A549 (cell line): ENCODE measurements at regions not wholly inside any gene's neighbourhood (a gene's known extent, or its start where the extent isn't known, plus 50 kb on each side); places are given as distances from the start of the nearest gene placed in this dataset.

ENCODE experiments used
- ATAC-seq, 2 experiments: fragments of 200-7000 bp in 1 of 2; fragments of >200 bp in 1 of 2; cut with Nextera tagmentation in 1 of 2; cut with Tn5 transposase in 1 of 2; 3 replicates each; pipeline versions ENCODE4 v1.8.0 to v1.9.1; 2018 to 2020; ENCODE audit warnings: mild to moderate bottlenecking in 1 of 2, moderate library complexity in 1 of 2
- CTCF ChIA-PET: fragments of 300-600 bp; sonication (Branson Sonifier 250); formaldehyde crosslinking; extraction: SDS; loops from one replicate; lab custom pipeline; 2021; ENCODE audit warnings: antibody characterized with exemption, inconsistent platforms; lab: Yijun Ruan, JAX
- POLR2A ChIA-PET: fragments of 350-600 bp; formaldehyde crosslinking; extraction: SDS; loops from one replicate; lab custom pipeline; 2021; ENCODE audit warnings: antibody characterized with exemption, inconsistent platforms; lab: Yijun Ruan, JAX
- DNase-seq, 2 experiments: peaks; one replicate each; pipeline versions ENCODE4 v3.0.0 to v3.0.0-alpha.2; 2011 to 2016; ENCODE audit warnings: low read depth in 1 of 2, low spot score in 1 of 2
- FAIRE-seq: peaks from 2 replicates; lab custom pipeline; 2011; peaks lifted over from hg19 to GRCh38; lab: Jason Lieb, UNC
- H3K27ac ChIP-seq, 2 experiments: fragments of >200 bp; sonication (Bioruptor Twin); formaldehyde crosslinking; 3 replicates each; pipeline ENCODE4 v1.5.1; 2016 to 2017
- H3K4me1 ChIP-seq: fragments of >200 bp; sonication (Bioruptor Twin); formaldehyde crosslinking; 3 replicates; pipeline ENCODE4 v1.6.1; 2016
- H3K4me2 ChIP-seq: fragments of >200 bp; sonication (Bioruptor Twin); formaldehyde crosslinking; 3 replicates; pipeline ENCODE4 v1.6.1; 2016
- H3K4me3 ChIP-seq: fragments of >200 bp; sonication (Bioruptor Twin); formaldehyde crosslinking; 3 replicates; pipeline ENCODE4 v1.5.1; 2016
- H3K9me3 ChIP-seq: fragments of >200 bp; sonication (Bioruptor Twin); formaldehyde crosslinking; 3 replicates; pipeline ENCODE4 v1.6.1; 2016
- BHLHE40 ChIP-seq: IDR thresholded peaks from 2 replicates; pipeline ENCODE4 v1.6.1; 2012; ENCODE audit warnings: low read depth, low read length, inconsistent platforms
- CBX2 ChIP-seq: fragments of 200-600 bp; sonication (generic); IDR thresholded peaks from 2 replicates; pipeline ENCODE4 v1.6.1; 2016; ENCODE audit warnings: low read depth, mild to moderate bottlenecking, borderline replicate concordance
- CEBPB ChIP-seq, 2 experiments: fragments of >200 bp in 1 of 2; sonication (Bioruptor Twin) in 1 of 2; formaldehyde crosslinking in 1 of 2; IDR thresholded peaks; 2 replicates each; pipeline ENCODE4 v1.6.1; 2012 to 2016
- CHD4 ChIP-seq: fragments of 200-600 bp; sonication (generic); IDR thresholded peaks from 2 replicates; pipeline ENCODE4 v1.6.1; 2016; ENCODE audit warnings: antibody characterized with exemption, mild to moderate bottlenecking, borderline replicate concordance
- CTCF ChIP-seq: fragments of >200 bp; sonication (Bioruptor Twin); formaldehyde crosslinking; IDR thresholded peaks from 3 replicates; pipeline ENCODE4 v1.5.1; 2016
- EHF ChIP-seq: fragments of 250-450 bp; sonication (Bioruptor Pico); IDR thresholded peaks from 2 replicates; pipeline ENCODE4 v1.5.0; 2020; ENCODE audit warnings: mild to moderate bottlenecking
- FOSB ChIP-seq: fragments of 250-450 bp; sonication (Bioruptor Pico); IDR thresholded peaks from 2 replicates; pipeline ENCODE4 v1.5.0; 2020; ENCODE audit warnings: mild to moderate bottlenecking, moderate library complexity
- FOXS1 ChIP-seq: fragments of 250-450 bp; sonication (Bioruptor Pico); IDR thresholded peaks from 2 replicates; pipeline ENCODE4 v1.5.0; 2020; ENCODE audit warnings: mild to moderate bottlenecking, moderate library complexity
- HDAC2 ChIP-seq: fragments of 200-600 bp; sonication (generic); IDR thresholded peaks from 2 replicates; pipeline ENCODE4 v1.6.1; 2016
- HEYL ChIP-seq: fragments of 250-450 bp; sonication (Bioruptor Pico); IDR thresholded peaks from 2 replicates; pipeline ENCODE4 v1.8.0; 2021; ENCODE audit warnings: mild to moderate bottlenecking, moderate library complexity
- HMGXB4 ChIP-seq: fragments of 250-450 bp; sonication (Bioruptor Pico); IDR thresholded peaks from 2 replicates; pipeline ENCODE4 v1.5.0; 2021; ENCODE audit warnings: mild to moderate bottlenecking, moderate library complexity, borderline replicate concordance
- HOXB13 ChIP-seq: fragments of 250-450 bp; sonication (Bioruptor Pico); IDR thresholded peaks from 2 replicates; pipeline ENCODE4 v1.5.0; 2020; ENCODE audit warnings: low read depth, mild to moderate bottlenecking, moderate library complexity
- HOXB5 ChIP-seq: fragments of 250-450 bp; sonication (Bioruptor Pico); IDR thresholded peaks from 2 replicates; pipeline ENCODE4 v1.5.0; 2020; ENCODE audit warnings: mild to moderate bottlenecking, moderate library complexity
- JUNB ChIP-seq: fragments of >200 bp; sonication (Bioruptor Twin); formaldehyde crosslinking; IDR thresholded peaks from 2 replicates; pipeline ENCODE4 v1.6.1; 2016
- KDM5A ChIP-seq: fragments of 200-600 bp; sonication (generic); IDR thresholded peaks from 2 replicates; pipeline ENCODE4 v1.6.1; 2016; ENCODE audit warnings: antibody characterized with exemption, mild to moderate bottlenecking
- MAX ChIP-seq: IDR thresholded peaks from 2 replicates; pipeline ENCODE4 v1.6.1; 2012
- MAZ ChIP-seq: fragments of 150-350 bp; IDR thresholded peaks from 2 replicates; pipeline ENCODE4 v1.6.1; 2014; ENCODE audit warnings: antibody characterized with exemption, low read depth, low read length, borderline replicate concordance
- NPAS2 ChIP-seq: fragments of 250-450 bp; sonication (Bioruptor Pico); IDR thresholded peaks from 2 replicates; pipeline ENCODE4 v1.8.0; 2022; ENCODE audit warnings: mild to moderate bottlenecking, moderate library complexity, borderline replicate concordance
- NR3C1 ChIP-seq: fragments of >200 bp; sonication (Bioruptor Twin); formaldehyde crosslinking; IDR thresholded peaks from 3 replicates; pipeline ENCODE4 v1.6.1; 2017
- PBX3 ChIP-seq: IDR thresholded peaks from 2 replicates; pipeline ENCODE4 v1.6.1; 2012
- PHF8 ChIP-seq: fragments of 200-600 bp; sonication (generic); IDR thresholded peaks from 2 replicates; pipeline ENCODE4 v1.6.1; 2016; ENCODE audit warnings: low read depth, mild to moderate bottlenecking, antibody characterized with exemption, moderate library complexity, borderline replicate concordance
- POLR2A ChIP-seq: IDR thresholded peaks from 2 replicates; pipeline ENCODE4 v1.6.1; 2012; ENCODE audit warnings: mild to moderate bottlenecking, low read length
- RARB ChIP-seq: fragments of 250-450 bp; sonication (Bioruptor Pico); IDR thresholded peaks from 2 replicates; pipeline ENCODE4 v1.8.0; 2021; ENCODE audit warnings: mild to moderate bottlenecking, moderate library complexity
- RCOR1 ChIP-seq: fragments of 150-350 bp; IDR thresholded peaks from 2 replicates; pipeline ENCODE4 v1.6.1; 2014; ENCODE audit warnings: antibody characterized with exemption, low read length, low read depth
- SMC3 ChIP-seq: fragments of >200 bp; sonication (Bioruptor Twin); formaldehyde crosslinking; IDR thresholded peaks from 3 replicates; pipeline ENCODE4 v1.6.1; 2018; ENCODE audit warnings: inconsistent platforms
- SREBF2 ChIP-seq: fragments of 450-650 bp; IDR thresholded peaks from 2 replicates; pipeline ENCODE4 v1.6.1; 2014; ENCODE audit warnings: mild to moderate bottlenecking, moderate library complexity
- TFCP2L1 ChIP-seq: fragments of 250-450 bp; sonication (Bioruptor Pico); IDR thresholded peaks from 2 replicates; pipeline ENCODE4 v1.5.0; 2021; ENCODE audit warnings: mild to moderate bottlenecking
- ZFP36 ChIP-seq: fragments of 450-650 bp; IDR thresholded peaks from 2 replicates; pipeline ENCODE4 v1.6.1; 2014; ENCODE audit warnings: borderline replicate concordance; ENCODE audit not compliant: partially characterized antibody
- WGBS: methylation state at CpG from one replicate; pipeline ENCODE4 v1.1.6; 2017; ENCODE audit errors: missing lambda C conversion rate; 5-methylcytosine and 5-hydroxymethylcytosine counted together

- no peak overlapping the region for H3K4me2 ChIP-seq
- no peaks in the 10 kb centered on the region for H3K9me3 ChIP-seq
- no peak overlapping the region for H3K27ac ChIP-seq
- TF ChIP-seq PHF8 = no peak
- TF ChIP-seq PBX3 = no peak
- TF ChIP-seq FOXS1 = no peak
- no peak for TF ChIP-seq MAX
- no peak for TF ChIP-seq TFCP2L1 (CRISPR knock-in tag)
- TF ChIP-seq FOSB = no peak
- TF ChIP-seq BHLHE40 = no peak
- TF ChIP-seq RARB (CRISPR knock-in tag) = no peak
- no peak for TF ChIP-seq RCOR1
- TF ChIP-seq KDM5A = no peak
- no peak for TF ChIP-seq SMC3
- no peak for TF ChIP-seq NPAS2 (CRISPR knock-in tag)
- TF ChIP-seq CBX2 = no peak
- TF ChIP-seq HEYL = no peak
- no peak for TF ChIP-seq POLR2A
- no peak for TF ChIP-seq MAZ
- TF ChIP-seq ZFP36 = no peak
- TF ChIP-seq NR3C1 = no peak
- H3K4me3 ChIP-seq = no peak overlapping the region
- ChIA-PET CTCF (no interaction called here), POLR2A (no interaction called here)
- ATAC-seq = no peak
- no peaks in the 10 kb centered on the region for H3K4me1 ChIP-seq
- no peak for DNase-seq
- no peak for FAIRE-seq
- 64% methylated on average over 2 of the region's 2 CpGs for WGBS
Observed at GRCh38 chr4:176413171-176413570, 93.4 kb downstream of the SPCS3 start.

- 39% methylated on average over 1 of the region's 1 CpG for whole genome bisulfite sequencing
- Histone ChIP-seq H3K27ac (no peak overlapping the region), H3K4me2 (no peak overlapping the region), H3K4me3 (no peak overlapping the region), H3K9me3 (no peaks in the 10 kb centered on the region), H3K4me1 (peaks cover 9% of the 10 kb centered on the region; the same call in 2 of the 3 replicates)
- ChIA-PET CTCF (no interaction called here), POLR2A (no interaction called here)
- DNase-seq (no peak), FAIRE-seq (no peak), ATAC-seq (no peak)
- no peak for TF ChIP-seq SREBF2
Observed at GRCh38 chr4:176422001-176422400, 102.2 kb downstream of the SPCS3 start.

- H3K9me3 ChIP-seq = no peaks in the 10 kb centered on the region
- ChIA-PET CTCF (no interaction called here), POLR2A (no interaction called here)
- ATAC-seq = no peak
- FAIRE-seq = no peak
- no peak overlapping the region for H3K4me2 ChIP-seq
- H3K4me1 ChIP-seq = peaks cover 9% of the 10 kb centered on the region; the same call in 2 of the 3 replicates
- WGBS = 96% methylated on average over 4 of the region's 4 CpGs
- TF ChIP-seq HOXB5 (CRISPR knock-in tag) (no peak), PHF8 (no peak), HOXB13 (CRISPR knock-in tag) (no peak), EHF (no peak), FOSB (no peak)
- no peak for DNase-seq
- H3K27ac ChIP-seq = no peak overlapping the region
- H3K4me3 ChIP-seq = no peak overlapping the region
Observed at GRCh38 chr4:176422511-176422910, 102.7 kb downstream of the SPCS3 start.

- 20% methylated on average over 2 of the region's 2 CpGs for WGBS
- no peak for DNase-seq
- Histone ChIP-seq H3K4me2 (peak overlapping the region; percentile 40; the same call in 2 of the 3 replicates), H3K27ac (peak overlapping the region in 1 of 2 experiments; percentile 34; a peak in 1 of 6 replicates), H3K4me3 (no peak overlapping the region), H3K4me1 (peaks cover 9% of the 10 kb centered on the region; the same call in 2 of the 3 replicates), H3K9me3 (no peaks in the 10 kb centered on the region)
- no peak for FAIRE-seq
- ATAC-seq = no peak
- CTCF ChIA-PET = no interaction called here
- POLR2A ChIA-PET = no interaction called here
- TF ChIP-seq CHD4 (no peak), HMGXB4 (CRISPR knock-in tag) (no peak), JUNB (peak; percentile 43; the same call in 1 of the 2 replicates), HDAC2 (no peak), CTCF (no peak), CEBPB (IDR thresholded peaks at IDR 0.05) (peak in 1 of 2 experiments; percentile 68; a peak in 3 of 4 replicates)
Observed at GRCh38 chr4:176425035-176425434, 105.3 kb downstream of the SPCS3 start.
